NB4 (cell line): ENCODE measurements at regions not wholly inside any gene's neighbourhood (a gene's known extent, or its start where the extent isn't known, plus 50 kb on each side); places are given as distances from the start of the nearest gene placed in this dataset.

ENCODE experiments used
- CTCF ChIP-seq: IDR thresholded peaks from one replicate; pipeline ENCODE4 v1.5.1; 2012; ENCODE audit warnings: low read depth, low read length
- MAX ChIP-seq: IDR thresholded peaks from 2 replicates; pipeline ENCODE4 v1.6.1; 2011; ENCODE audit warnings: low read depth, low read length
- MYC ChIP-seq: IDR thresholded peaks from 2 replicates; pipeline ENCODE4 v1.6.1; 2011; ENCODE audit warnings: low read depth, low read length
- POLR2A ChIP-seq: IDR thresholded peaks from 2 replicates; pipeline ENCODE4 v1.6.1; 2011; ENCODE audit warnings: mild to moderate bottlenecking; ENCODE audit not compliant: insufficient read length; ENCODE audit errors: extremely low read depth

- no peak for TF ChIP-seq CTCF
- no peak for TF ChIP-seq MAX
- TF ChIP-seq POLR2A: no peak
- TF ChIP-seq MYC: no peak
Measured at GRCh38 chr16:87025676-87026075, 291.5 kb downstream of the C16orf95 start.
